ENCODE measurements at regions not wholly inside any gene's neighbourhood (a gene's known extent, or its start where the extent isn't known, plus 50 kb on each side); places are given as distances from the start of the nearest gene placed in this dataset.

- FAIRE-seq (no peak), DNase-seq (ENCODE audit: low read depth in 1 of 2, low spot score in 1 of 2) (peak in 1 of 2 experiments; percentile 47), ATAC-seq (peak in 1 of 2 experiments; percentile 57; a peak in 3 of 6 replicates)
- Histone ChIP-seq H3K4me3 (no peak overlapping the region), H3K27ac (no peak overlapping the region), H3K9me3 (no peaks in the 10 kb centered on the region), H3K4me1 (no peaks in the 10 kb centered on the region), H3K4me2 (no peak overlapping the region)
- WGBS (ENCODE audit: missing lambda C conversion rate) = 49% methylated on average over 4 of the region's 4 CpGs
- ChIA-PET CTCF (interaction anchor here (1.3 kb wide), 1 partner anchor 18 kb away, joined by 3 read pairs; no protein-coding TSS in a partner anchor), POLR2A (no interaction called here)
- TF ChIP-seq ZFP36 (IDR thresholded peaks at IDR 0.05; ENCODE audit: borderline replicate concordance, partially characterized antibody) (no peak), POLR2AphosphoS2 (conservative IDR thresholded peaks at IDR 0.05; ENCODE audit: low read length) (no peak), PHF8 (IDR thresholded peaks at IDR 0.05; ENCODE audit: borderline replicate concordance, low read depth) (no peak), HOXB13 (CRISPR knock-in tag; IDR thresholded peaks at IDR 0.05; ENCODE audit: low read depth) (no peak), JUN (IDR thresholded peaks at IDR 0.05) (no peak), RCOR1 (IDR thresholded peaks at IDR 0.05; ENCODE audit: low read depth, low read length) (no peak), POLR2A (IDR thresholded peaks at IDR 0.05; ENCODE audit: low read length) (no peak), BHLHE40 (IDR thresholded peaks at IDR 0.05; ENCODE audit: low read depth, low read length) (no peak), EHMT2 (IDR thresholded peaks at IDR 0.05; ENCODE audit: low read depth) (no peak), MAFK (IDR thresholded peaks at IDR 0.05; ENCODE audit: partially characterized antibody) (no peak), HDAC2 (IDR thresholded peaks at IDR 0.05) (no peak), MAZ (IDR thresholded peaks at IDR 0.05; ENCODE audit: borderline replicate concordance, low read depth, low read length) (no peak), HMGXB4 (CRISPR knock-in tag; IDR thresholded peaks at IDR 0.05; ENCODE audit: borderline replicate concordance) (no peak), CHD2 (IDR thresholded peaks at IDR 0.05; ENCODE audit: low read length, partially characterized antibody) (no peak), KDM5A (IDR thresholded peaks at IDR 0.05) (no peak), CBX8 (IDR thresholded peaks at IDR 0.05) (no peak)
Observed at GRCh38 chr13:109904218-109904617, 117.8 kb upstream of the IRS2 start.

DNA sequence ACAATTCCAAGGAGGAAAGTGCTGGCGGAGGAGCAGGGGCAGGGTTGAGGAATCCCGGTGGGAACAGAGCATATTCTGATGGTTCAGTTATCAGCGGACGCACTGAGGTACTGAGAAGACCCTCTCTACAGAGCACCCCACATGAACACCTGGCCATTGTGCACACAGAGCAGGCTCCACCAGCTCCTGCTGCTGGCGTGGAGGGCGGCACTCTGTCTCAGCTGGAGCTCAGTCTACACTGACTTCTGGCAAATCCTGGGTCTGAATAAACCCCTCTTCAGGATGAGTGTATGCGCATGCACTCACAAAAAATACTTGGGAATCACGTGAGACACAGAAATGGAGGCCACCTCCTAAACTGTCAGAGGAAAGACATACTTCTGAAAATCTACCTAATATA is 114.4 kb upstream of the IRS2 start:
- H3K4me1 ChIP-seq = no peaks in the 10 kb centered on the region
- ChIA-PET POLR2A (no interaction called here), CTCF (interaction anchor here (0.6 kb wide), 1 partner anchor 31 kb away, joined by 3 read pairs; no protein-coding TSS in a partner anchor)
- TF ChIP-seq ZFP36 (IDR thresholded peaks at IDR 0.05; ENCODE audit: borderline replicate concordance, partially characterized antibody) (no peak), REST (IDR thresholded peaks at IDR 0.05) (no peak), FOXS1 (CRISPR knock-in tag; IDR thresholded peaks at IDR 0.05) (no peak), ZNF302 (CRISPR knock-in tag; IDR thresholded peaks at IDR 0.05) (no peak), NPAS2 (CRISPR knock-in tag; IDR thresholded peaks at IDR 0.05; ENCODE audit: borderline replicate concordance) (no peak), HOXB13 (CRISPR knock-in tag; IDR thresholded peaks at IDR 0.05; ENCODE audit: low read depth) (no peak), NFE2L2 (conservative IDR thresholded peaks at IDR 0.05; ENCODE audit: low read length) (no peak), CBX2 (IDR thresholded peaks at IDR 0.05; ENCODE audit: borderline replicate concordance, low read depth) (no peak), KDM5A (IDR thresholded peaks at IDR 0.05) (no peak), ELK1 (IDR thresholded peaks at IDR 0.05; ENCODE audit: low read depth, low read length) (no peak), RARB (CRISPR knock-in tag; IDR thresholded peaks at IDR 0.05) (no peak), HEYL (CRISPR knock-in tag; IDR thresholded peaks at IDR 0.05) (no peak), RCOR1 (IDR thresholded peaks at IDR 0.05; ENCODE audit: low read depth, low read length) (no peak)
- TF ChIP-seq, protein P1, sequence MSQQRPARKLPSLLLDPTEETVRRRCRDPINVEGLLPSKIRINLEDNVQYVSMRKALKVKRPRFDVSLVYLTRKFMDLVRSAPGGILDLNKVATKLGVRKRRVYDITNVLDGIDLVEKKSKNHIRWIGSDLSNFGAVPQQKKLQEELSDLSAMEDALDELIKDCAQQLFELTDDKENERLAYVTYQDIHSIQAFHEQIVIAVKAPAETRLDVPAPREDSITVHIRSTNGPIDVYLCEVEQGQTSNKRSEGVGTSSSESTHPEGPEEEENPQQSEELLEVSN (IDR thresholded peaks at IDR 0.05; ENCODE audit: borderline replicate concordance, low read depth) = no peak
- H3K9me3 ChIP-seq = no peaks in the 10 kb centered on the region
- no peak overlapping the region for H3K4me2 ChIP-seq
- ATAC-seq (no peak), FAIRE-seq (no peak), DNase-seq (ENCODE audit: low read depth in 1 of 2, low spot score in 1 of 2) (no peak)
- no peak overlapping the region for H3K27ac ChIP-seq
- no peak overlapping the region for H3K4me3 ChIP-seq
- 69% methylated on average over 8 of the region's 8 CpGs for WGBS (ENCODE audit: missing lambda C conversion rate)

All from A549 (cell line).